Kidney capillary endothelial cell (primary cell): ENCODE measurements at regions not wholly inside any gene's neighbourhood (a gene's known extent, or its start where the extent isn't known, plus 50 kb on each side); places are given as distances from the start of the nearest gene placed in this dataset.

Source experiments
- DNase-seq: peaks from one replicate; pipeline ENCODE4 v3.0.0-alpha.2; 2018; ENCODE audit warnings: low spot score

DNA sequence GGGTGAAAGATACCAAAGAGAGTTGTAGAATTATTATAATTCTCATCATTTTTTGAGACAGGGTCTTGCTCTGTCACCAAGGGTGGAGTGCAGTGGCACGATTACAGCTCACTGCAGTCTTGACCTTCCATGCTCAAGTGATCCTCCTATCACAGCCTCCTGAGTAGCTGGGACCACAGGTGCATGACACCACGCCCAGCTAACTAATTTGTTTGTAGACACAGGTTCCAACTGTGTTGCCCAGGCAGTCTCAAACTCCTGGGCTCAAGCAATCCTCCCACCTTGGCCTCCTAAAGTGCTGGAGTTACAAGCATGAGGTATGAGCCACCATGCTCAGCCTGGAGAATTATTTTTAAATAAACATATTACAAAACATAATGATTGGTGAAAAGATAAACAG, 92.8 kb upstream of the MSH6 start:
- DNase-seq: no peak

GRCh38 chr2:47689118-47689517, 93.8 kb upstream of the MSH6 start:
- peak; percentile 51 for DNase-seq

GRCh38 chr2:47688561-47688960, 94.4 kb upstream of the MSH6 start:
- no peak for DNase-seq

- DNase-seq: no peak
These were observed 95.1 kb upstream of the MSH6 start for GRCh38 chr2:47687856-47688255.

DNA sequence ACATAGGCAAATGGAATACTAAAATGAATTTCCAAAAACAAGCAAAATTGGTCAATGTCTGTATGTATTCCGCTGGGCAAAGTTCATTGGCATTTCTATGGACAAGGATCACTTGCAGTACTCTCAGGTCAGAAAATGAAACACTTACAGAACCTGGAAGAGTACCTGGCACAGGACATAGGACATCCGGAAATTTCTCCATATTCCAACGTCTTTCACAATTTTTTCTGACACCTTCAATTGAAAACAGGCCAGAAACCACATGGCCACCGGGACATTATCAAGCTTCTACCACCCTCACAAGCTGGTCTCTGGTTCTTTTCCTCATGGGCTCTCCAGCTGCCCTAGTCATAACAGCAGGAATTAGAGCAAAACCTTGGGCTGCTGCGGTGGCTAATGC, 96.9 kb upstream of the MSH6 start:
- no peak for DNase-seq

DNA sequence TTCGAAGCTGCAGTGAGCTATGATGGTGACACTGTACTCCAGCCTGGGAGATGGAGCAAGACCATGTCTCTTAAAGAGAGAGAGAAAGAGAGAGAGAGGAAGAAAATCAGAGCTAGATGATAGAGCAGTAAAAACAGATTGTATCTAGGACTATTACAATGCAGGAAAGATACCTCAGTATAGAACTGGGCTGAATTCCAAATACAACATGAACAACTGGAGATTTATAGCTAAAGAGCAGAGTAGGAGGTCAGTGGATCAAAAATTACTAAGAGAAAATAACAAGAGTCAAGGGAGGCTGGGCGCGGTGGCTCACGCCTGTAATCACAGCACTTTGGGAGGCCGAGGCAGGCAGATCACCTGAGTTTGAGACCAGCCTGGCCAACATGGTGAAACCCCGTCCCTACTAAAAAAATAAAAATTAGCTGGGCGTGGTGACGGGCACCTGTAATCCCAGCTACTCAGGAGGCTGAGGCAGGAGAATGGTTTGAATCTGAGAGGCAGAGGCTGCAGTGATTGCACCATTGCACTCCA, 100.7 kb upstream of the MSH6 start:
- no peak for DNase-seq

DNA sequence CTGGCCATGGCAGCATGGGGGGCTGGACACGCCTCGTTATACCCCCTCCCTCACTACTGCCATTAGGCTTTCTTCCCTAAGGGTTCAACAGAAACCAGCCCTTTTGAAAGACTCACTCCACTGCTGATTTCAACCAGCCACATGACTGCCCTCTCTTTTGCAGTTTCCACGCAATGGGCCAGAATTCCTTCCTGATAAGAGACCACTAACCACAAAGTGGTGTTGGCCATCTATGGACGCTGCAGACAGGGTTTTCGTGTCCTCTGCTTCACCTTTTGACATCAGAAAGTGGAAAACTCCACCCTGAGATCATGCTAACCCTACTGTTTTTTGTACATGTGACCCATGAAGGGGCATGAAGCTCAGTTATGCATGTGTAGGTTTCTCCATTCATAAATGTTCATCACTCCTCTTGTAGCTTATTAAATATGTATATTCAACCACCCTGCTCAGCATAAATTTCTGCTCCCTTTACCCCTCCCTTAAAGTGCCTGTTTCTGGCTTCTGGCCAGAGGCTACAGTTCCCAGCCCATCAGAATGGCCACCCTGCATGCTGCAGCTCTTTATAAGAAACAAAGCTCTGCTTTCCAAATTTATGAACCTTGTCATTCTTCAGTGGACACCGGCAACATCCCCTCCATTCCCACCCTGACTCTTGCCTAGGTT, 105.6 kb upstream of the KCNK12 start:
- no peak for DNase-seq

DNA sequence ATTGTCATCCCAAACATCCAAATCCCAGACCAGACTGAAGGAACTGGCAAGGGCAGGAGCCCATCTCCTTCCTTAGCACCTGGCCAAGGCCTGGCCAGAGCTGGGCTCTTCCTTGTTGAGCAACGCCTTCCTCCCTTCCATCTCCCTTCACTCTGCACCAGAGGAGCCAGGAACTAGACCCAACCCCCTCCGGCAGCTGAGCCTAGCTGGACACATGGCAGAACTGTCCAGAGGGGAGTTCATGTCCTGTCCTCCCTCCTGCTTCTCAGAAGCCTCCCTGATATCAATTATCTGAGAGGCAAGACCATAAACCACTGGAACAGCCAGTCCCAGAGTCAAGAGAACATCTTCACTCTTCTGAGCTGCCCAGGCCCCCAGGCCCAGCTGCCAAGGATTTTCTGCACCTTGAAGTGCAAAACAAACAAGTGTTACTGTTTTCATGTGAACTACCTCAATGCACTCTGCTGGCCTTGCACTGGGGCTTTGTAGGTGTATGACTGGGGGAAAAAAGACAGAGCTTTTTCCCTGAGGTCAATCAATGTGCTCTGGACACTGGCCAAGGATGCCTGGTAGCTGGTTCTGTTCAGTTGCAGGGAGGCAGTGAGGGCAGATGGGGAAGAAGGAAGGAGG, 104.5 kb upstream of the KCNK12 start:
- no peak for DNase-seq

- no peak for DNase-seq
These were observed 95.5 kb upstream of the KCNK12 start for GRCh38 chr2:47666332-47666731.

- DNase-seq: no peak
These were observed 94.0 kb upstream of the KCNK12 start for GRCh38 chr2:47664817-47665216.

DNA sequence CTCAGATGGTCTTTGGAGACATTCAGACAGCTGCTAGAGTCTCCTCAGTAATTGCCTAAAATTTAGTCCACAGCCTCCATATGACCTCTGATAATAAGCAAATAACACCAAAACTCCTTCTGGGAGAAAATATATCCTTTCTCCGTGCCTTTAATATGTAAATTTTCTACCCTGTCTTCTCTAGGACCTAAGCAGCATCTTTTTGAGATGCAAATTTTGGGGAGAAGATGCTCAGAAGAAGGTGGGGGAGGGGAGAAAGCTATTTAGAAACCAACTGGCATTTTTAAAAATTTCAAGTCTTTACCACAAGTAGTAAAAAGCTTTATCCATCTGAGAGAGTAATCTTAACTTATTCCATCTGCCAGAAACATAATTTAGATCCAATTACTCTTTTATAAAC, 91.8 kb upstream of the KCNK12 start:
- DNase-seq: no peak

DNA sequence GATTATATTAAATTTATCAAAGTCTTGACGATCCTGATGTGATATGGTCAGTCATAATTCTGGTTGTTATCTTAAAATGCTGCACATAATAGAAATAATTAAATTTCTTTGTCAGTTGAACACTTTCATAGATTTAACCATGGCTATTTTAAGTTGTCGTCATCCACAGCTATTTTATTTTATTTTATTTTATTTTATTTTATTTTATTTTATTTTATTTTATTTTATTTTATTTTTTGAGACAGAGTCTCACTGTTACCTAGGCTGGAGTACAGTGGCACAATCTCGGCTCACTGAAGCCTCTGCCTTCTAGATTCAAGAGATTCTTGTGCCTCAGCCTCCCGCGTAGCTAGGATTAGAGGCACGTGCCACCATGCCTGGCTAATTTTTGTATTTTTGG, 90.5 kb upstream of the KCNK12 start:
- no peak for DNase-seq

DNA sequence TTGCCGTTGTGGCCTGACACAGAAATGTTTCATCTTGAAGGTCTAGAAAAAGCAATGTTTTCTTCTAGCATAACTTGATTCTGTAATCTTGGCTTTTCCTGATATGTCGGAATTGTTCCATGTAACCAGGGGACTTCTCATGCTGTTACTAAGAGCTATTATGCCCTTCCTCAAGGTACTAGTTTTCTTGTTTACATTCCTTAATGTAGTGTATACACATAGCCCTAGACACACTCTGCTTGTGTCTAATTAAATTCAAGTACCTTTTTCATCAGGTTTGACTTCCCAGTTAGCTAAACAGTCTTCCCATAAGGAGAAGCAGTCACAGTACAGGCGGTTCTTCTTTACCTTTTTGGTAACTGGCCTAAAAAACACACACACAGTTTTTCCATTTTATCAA, 89.4 kb upstream of the KCNK12 start:
- DNase-seq: no peak

GRCh38 chr2:47658646-47659320, 88.0 kb upstream of the KCNK12 start:
- DNase-seq: no peak

DNA sequence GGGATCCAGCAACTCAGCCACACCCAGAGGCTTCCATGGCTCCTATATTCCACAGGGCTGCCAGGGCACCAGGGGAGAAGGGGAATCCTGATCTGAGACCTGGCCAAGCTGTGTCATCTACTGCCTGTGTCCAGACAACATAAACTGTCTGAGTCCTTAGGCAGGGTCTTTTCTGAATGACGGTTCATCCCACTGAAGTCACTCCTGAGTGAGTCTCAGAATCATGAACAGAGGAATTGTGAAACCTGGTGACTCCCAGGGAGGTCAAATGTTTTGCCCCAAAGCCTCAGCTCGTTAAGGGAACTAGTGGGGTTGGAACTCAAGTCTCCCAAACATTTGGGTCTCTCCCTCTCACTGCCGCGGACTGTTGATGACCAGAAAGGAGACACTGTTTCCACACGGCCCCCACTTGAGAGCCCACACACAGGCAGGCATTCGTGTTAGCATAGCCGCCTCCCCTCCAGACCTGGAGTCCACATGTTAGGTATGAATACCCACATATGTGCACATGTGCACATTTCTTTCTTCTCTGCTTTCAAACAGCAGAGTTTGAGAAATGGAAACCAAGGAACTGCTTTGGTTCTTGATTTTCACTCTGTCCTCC, 87.2 kb upstream of the KCNK12 start:
- no peak for DNase-seq

DNA sequence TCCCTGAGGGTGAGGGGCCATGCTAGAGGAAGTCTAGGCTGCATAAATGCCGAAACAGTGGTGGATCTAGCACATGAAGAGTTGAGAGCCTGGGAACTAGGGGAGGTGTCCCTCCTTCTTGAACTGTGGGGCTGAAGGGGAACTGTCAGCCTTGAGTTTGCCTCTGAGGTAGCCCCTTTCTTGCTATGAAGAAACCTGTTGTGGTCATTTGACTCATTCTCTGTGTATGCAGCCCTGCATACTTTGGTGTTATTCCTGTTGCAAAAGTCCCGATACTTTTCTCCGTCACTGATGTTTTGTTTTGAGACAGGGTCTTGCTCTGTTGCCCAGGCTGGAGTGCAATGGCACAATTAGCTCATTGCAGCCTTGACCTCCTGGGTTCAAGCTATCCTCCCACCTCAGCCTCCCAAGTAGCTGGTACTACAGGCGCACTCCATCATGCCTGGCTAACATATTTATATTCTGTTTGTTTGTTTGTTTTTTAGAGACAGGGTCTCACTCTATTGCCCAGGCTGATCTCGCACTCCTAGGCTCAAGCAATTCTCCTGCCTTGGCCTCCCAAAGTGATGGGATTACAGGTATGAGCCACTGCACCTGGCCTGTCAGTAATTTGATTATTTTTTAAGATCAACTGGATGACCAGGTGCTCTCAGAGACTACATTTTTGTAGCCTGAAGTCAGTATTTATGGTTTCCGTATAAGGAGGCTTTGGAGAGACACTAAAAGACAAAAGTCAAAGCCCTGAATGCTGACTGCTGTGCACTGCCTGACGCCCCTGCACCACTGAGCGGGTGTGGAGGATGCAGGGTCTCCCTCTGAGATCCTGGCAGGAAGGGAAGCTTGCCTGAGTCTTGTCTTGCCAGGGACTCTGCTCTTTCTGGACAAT, 86.2 kb upstream of the KCNK12 start:
- no peak for DNase-seq

DNA sequence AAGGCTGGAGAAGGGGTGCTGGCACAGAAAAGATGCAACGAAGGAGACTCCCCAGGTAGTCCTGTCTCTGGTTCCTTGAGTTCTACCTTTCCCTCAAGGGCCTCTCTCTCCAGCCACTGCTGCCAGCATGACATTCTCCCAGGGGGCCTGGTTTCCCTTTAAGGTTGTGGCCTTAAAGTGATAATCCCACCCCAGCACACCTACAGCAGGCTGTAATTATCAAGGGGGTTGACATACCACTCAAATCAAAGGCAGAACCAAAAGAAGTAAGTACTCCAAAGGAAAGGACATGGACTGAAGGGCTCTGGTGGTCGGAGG, 84.7 kb upstream of the KCNK12 start:
- DNase-seq: no peak

GRCh38 chr2:47654790-47655562, 84.2 kb upstream of the KCNK12 start:
- DNase-seq: no peak

DNA sequence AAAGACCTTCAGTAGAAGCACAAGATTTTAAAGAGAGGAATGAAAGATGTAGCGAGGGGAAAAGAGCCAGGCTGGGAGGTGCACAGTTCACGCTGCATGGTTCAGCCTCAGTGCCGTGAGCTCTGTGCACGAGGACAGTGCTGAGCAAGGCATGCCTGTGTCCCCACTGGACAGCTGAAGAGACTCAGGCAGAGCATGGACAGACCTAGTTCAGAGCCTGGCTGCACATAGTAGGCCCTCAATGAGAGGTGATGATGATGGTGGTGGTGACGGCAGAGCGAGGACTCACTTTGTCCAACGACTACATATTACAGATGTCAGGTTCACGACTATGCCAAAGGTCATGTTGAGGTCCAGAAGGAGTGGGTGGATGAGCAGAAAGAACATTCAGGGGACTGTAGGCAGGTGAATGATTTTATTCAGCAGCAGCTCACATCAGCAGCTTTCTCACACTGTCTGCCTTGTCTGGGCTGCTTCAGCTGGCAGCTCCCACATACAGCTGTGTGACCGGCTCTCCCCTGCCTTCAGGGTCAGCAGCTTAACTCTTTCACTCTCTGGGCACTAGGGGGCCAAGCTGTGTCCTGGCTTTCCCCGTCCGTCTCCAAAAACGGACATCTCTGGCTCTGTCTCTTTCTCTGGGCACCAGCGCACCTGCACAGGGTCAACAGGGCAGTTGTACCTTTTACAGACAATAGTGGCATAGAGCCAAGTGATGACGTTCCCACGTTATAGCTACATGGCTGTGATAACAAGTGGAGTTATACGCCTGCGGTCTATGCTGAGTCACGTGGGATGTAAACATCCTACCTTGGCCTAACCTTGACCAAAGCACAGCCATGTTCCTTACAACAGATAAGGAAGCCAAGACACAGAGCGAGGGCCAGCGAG, 83.4 kb upstream of the KCNK12 start:
- peak; percentile 4 for DNase-seq

DNA sequence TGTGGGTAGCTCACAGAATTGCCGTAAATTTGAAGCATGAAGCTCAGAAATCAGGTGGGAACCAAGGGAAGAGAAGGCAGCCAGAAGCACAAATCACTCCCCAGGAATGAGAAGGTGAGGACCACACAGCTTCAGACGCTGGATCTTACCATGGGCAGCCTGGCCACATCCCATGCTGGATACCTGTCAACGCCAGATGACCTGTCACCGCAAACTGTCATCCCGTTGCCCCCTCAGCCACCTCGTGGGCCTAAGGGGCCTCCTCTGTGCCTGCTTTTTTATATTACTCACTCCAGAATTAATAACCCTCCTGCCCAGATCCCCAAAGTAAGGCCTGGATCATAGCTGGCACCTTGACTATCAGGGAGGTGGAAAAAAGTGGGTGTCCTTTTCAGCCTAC, 82.3 kb upstream of the KCNK12 start:
- DNase-seq: no peak
